ENCODE measurements at regions not wholly inside any gene's neighbourhood (a gene's known extent, or its start where the extent isn't known, plus 50 kb on each side); places are given as distances from the start of the nearest gene placed in this dataset.

DNA sequence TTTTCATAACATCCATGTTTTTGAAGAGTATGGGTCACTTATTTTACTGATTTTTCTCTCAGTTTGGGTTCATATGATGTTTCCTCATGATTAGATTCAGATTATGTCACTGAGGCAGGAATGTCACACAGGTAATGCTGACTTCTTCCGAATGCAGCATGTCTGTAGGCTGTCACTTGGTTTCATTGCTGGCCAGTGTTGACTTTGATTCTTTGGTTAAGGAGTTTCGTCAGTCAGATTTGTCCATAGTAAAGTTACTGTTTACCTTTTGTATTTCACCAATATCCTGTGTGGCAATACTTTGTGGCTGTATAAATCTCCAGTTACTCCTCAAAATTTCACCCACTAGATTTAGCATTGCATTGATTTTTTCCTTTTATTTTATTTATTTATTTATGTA, 105.6 kb downstream of the MRPL57 start:
- TF ChIP-seq, protein P1, sequence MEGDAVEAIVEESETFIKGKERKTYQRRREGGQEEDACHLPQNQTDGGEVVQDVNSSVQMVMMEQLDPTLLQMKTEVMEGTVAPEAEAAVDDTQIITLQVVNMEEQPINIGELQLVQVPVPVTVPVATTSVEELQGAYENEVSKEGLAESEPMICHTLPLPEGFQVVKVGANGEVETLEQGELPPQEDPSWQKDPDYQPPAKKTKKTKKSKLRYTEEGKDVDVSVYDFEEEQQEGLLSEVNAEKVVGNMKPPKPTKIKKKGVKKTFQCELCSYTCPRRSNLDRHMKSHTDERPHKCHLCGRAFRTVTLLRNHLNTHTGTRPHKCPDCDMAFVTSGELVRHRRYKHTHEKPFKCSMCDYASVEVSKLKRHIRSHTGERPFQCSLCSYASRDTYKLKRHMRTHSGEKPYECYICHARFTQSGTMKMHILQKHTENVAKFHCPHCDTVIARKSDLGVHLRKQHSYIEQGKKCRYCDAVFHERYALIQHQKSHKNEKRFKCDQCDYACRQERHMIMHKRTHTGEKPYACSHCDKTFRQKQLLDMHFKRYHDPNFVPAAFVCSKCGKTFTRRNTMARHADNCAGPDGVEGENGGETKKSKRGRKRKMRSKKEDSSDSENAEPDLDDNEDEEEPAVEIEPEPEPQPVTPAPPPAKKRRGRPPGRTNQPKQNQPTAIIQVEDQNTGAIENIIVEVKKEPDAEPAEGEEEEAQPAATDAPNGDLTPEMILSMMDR (IDR thresholded peaks at IDR 0.05) = no peak
- no peak for TF ChIP-seq EZH2 (IDR thresholded peaks at IDR 0.05)
- TF ChIP-seq EZH2phosphoT487 (IDR thresholded peaks at IDR 0.05) = no peak

Measured in neural progenitor cell (in vitro differentiated cells).